GM18517 (cell line): ENCODE measurements at regions not wholly inside any gene's neighbourhood (a gene's known extent, or its start where the extent isn't known, plus 50 kb on each side); places are given as distances from the start of the nearest gene placed in this dataset.

Experiments
- ATAC-seq: cut with Tn5 transposase; IDR thresholded peaks from one replicate; pipeline ENCODE4 v1.9.1; 2021; ENCODE audit warnings: mild to moderate bottlenecking, moderate library complexity; ENCODE audit not compliant: unreplicated experiment

GRCh38 chr9:107630156-107630555 lies 140.6 kb upstream of the KLF4 start:
- no peak for ATAC-seq

GRCh38 chr9:107628444-107628843 lies 138.9 kb upstream of the KLF4 start:
- no peak for ATAC-seq

DNA sequence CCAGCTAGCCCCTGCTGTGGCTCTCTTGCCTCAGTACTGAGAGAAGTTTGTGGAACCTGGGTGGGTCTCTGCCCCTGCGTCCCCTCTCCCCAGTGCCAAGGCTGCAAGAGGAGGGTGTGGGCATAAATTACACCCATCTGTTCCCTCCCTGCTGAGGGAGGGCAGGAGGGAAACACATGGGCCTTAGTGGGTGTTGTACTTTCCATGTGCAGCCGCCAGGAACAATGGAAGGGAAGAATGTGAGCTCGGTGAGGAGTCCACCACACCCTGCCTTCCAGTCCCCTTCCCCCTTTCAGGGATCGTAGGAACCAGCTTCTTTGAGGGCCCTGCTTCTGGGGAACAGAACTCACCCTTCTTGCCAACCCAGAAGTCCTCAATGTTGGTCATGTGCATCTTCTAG lies 138.2 kb upstream of the KLF4 start:
- no peak for ATAC-seq

GRCh38 chr9:107626118-107626517 lies 136.5 kb upstream of the KLF4 start:
- ATAC-seq: no peak

DNA sequence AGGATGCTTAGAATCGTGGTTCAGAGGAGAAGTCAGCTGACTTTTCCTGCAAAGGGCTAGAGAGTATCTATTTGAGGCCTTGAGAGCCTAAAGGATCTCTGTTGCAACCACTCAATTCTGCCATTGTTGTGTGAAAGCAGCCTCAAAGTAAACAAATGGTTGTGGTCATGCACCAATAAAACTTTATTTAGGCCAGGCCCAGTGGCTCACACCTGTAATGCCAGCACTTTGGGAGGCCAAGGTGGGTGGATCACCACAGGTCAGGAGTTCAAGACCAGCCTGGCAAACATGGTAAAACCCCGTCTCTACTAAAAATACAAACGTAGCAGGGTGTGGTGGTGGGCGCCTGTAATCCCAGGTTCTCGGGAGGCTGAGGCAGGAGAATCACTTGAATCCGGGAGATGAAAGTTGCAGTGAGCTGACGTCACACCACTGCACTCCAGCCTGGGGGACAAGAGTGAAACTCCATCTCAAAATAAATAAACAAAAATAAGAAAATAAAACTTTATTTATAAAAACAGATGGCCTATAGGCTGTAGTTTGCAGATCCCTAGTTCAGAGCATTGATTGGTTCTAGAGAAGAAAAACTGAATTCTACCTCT lies 135.9 kb upstream of the KLF4 start:
- ATAC-seq: no peak

GRCh38 chr9:107624234-107624948 lies 134.8 kb upstream of the KLF4 start:
- no peak for ATAC-seq

- no peak for ATAC-seq
Observed at GRCh38 chr9:107621436-107621835, 131.9 kb upstream of the KLF4 start.

GRCh38 chr9:107620801-107621200 lies 131.2 kb upstream of the KLF4 start:
- no peak for ATAC-seq

DNA sequence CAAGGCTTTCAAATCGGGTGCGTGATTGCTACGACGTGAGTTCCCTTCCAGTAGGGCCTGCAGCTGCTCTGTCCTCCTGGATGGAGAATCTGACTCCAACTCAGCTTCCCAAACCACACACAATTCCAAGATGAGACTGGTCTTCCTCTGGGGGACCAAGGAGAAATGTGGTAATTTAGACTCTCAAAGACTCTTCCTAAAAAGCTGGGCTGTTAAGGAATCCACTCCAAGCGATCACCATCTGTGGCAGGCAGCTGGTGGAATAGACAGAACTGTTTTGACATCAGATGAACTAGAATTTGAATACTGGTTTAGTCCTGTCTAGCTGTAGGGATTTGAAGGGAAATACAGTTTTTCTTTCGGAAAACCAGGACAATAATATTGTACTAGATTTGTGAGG lies 130.7 kb upstream of the KLF4 start:
- ATAC-seq: no peak

GRCh38 chr9:107615321-107615720 lies 125.8 kb upstream of the KLF4 start:
- ATAC-seq: no peak

DNA sequence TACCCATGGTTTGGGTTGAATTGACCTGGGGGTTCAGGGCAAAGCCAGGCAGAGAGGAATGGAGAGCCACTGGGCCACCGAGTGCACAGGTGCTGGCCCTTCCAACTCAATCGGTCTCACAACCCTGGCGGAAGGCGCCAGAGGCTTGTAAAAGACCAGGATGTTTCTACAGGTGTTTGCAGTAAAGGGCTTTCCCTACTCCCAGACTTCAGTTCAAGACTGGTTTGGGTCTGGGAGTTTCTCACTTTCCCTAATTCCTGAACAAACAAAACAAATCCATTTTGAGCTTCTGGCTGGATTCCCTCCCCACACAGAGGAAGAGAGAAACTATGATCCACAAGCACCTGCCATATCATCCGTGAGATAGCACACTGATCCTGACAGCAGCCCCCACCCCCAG lies 125.2 kb upstream of the KLF4 start:
- no peak for ATAC-seq

- no peak for ATAC-seq
Observed at GRCh38 chr9:107613321-107613720, 123.8 kb upstream of the KLF4 start.

- ATAC-seq: no peak
Observed at GRCh38 chr9:107612136-107612535, 122.6 kb upstream of the KLF4 start.

DNA sequence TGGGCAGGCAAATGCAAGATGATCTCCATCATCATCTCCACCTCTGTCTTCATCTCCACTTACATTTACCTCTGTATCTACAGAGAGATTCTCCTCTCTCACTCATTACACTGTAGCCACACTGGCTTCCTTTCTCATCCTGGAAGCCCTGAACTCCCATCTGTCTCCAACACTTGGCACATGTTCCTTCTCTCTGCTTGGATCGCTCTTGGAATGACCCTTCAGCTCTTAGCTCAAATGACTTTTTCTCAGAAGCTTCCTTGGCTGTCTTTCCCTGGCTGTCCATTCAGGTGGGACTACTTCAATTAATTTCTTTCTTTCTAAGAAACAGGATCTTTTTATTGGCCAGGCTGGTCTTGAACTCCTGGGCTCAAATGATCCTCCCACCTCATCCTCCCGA lies 120.0 kb upstream of the KLF4 start:
- ATAC-seq: no peak

DNA sequence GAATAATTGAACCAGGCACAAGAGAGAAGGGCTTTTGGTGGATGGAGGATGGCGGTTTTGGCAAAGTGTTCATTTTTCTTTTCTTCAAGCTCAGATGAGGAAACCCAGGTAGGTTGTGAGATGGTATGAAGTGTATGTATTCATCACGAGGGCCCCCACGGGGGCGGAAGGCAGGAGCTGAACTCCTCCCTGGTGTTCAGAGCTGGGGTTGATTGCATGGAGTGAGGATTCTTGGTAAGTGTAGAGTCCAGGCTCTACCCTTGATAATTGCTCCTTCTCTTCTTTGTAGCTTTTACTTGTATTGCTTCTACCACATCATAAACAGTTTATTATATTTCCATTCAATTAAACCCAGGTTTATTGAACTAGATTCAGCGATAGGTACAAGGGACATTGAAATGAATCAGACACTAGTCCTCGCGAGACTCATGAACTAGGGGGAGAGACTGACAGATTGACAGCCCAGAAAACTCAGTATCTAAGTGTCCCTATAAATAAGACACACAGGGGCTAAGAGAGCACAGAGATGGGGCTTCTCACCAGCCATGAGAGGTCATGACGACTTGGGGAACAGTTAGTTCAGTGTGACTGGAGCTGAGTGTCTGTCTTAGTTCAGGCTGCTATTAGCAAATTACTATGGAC lies 116.7 kb upstream of the KLF4 start:
- no peak for ATAC-seq

- no peak for ATAC-seq
Observed at GRCh38 chr9:107605041-107605440, 115.5 kb upstream of the KLF4 start.

GRCh38 chr9:107603281-107603680 lies 113.7 kb upstream of the KLF4 start:
- no peak for ATAC-seq

GRCh38 chr9:107600060-107600573 lies 110.5 kb upstream of the KLF4 start:
- ATAC-seq: no peak

GRCh38 chr9:107597743-107598217 lies 108.2 kb upstream of the KLF4 start:
- no peak for ATAC-seq

DNA sequence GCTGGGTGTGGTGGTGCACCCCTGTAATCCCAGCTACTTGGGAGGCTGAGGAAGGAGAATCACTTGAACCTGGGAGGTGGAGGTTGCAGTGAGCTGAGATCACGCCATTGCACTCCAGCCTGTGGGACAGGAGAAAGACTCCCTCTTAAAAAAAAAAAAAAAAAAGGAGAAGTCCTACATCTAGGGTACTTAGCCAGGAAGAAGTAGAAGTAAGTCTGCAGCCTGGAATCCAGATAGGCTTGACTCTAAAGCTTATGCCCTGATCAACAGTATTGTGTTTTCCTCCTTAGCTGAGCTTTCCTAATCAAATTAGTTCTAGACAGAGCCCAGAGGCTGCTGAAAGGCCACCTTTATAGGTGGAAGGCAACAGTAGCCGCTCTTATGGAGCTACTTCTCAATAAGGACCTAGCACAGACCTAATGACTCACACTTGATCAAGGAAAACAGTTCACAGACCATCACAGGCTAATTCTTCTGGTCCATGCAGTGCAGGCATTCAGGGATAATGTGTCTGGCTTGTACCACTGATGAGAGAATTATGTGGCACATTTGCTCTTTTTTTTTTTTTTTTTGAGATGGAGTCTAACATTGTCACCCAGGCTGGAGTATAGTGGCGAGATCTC lies 105.5 kb upstream of the KLF4 start:
- no peak for ATAC-seq

DNA sequence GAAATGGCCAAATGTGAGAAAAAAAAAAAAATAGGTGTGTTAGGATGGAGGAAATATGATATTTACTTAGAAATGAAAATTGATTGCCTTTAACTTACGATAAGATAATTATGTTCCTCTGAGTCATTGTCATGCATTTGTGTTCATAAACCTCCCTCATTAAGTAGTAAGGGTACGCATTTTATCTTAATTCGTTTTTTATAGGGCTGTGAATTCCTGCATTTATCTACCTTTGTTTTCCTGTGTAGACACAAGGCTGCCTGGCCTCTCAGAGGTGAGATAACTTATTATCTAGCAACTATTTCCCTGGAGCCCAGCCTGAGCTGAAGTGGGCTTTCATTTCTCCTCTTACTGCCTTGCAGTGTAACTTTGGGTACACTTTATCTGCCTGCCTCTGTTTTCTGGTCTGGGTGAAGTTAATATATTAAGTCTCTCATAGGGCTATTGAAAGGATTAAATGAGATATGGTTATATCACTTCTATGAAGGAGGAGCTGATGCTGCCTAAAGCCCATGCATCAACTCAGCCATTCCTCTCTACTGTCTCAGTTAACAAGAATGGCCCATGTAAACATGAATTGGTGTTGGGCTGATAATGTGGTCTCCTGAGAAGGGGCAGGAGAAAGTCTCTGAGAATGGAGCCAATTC lies 103.8 kb upstream of the KLF4 start:
- no peak for ATAC-seq
